ENCODE measurements at regions not wholly inside any gene's neighbourhood (a gene's known extent, or its start where the extent isn't known, plus 50 kb on each side); places are given as distances from the start of the nearest gene placed in this dataset.

DNA sequence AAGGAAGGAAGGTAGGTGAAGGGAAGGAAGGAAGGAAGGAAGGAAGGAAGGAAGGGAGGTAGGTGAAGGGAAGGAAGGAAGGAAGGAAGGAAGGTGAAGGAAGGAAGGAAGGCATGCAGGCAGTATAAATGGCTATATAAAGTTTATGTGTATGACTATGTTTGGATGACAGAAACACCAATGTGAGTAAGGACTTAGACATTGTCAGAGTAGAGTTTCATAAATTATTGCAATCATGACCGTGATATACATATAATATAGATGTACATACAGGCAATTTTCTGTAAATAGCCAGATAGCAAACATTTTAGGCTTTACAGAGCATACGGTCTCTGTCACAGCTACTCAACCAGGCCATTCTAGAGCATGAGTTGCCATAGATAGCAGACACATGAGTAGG, 133.8 kb upstream of the AKR1E2 start:
- Histone ChIP-seq H3K27me3 (ENCODE audit: insufficient read depth, poor library complexity, severe bottlenecking) (no peaks in the 10 kb centered on the region), H3K36me3 (ENCODE audit: low read depth) (no peaks in the 10 kb centered on the region), H3K4me3 (ENCODE audit: severe bottlenecking) (no peak overlapping the region), H3K27ac (ENCODE audit: poor library complexity, severe bottlenecking) (peak overlapping the region; percentile 63), H3K9me3 (ENCODE audit: severe bottlenecking) (no peaks in the 10 kb centered on the region), H3K4me1 (ENCODE audit: insufficient read depth, poor library complexity, severe bottlenecking) (peaks cover 15% of the 10 kb centered on the region)
- DNase-seq (ENCODE audit: low spot score) (no peak), ATAC-seq (ENCODE audit: low read depth) (no peak)
- TF ChIP-seq, protein P1, sequence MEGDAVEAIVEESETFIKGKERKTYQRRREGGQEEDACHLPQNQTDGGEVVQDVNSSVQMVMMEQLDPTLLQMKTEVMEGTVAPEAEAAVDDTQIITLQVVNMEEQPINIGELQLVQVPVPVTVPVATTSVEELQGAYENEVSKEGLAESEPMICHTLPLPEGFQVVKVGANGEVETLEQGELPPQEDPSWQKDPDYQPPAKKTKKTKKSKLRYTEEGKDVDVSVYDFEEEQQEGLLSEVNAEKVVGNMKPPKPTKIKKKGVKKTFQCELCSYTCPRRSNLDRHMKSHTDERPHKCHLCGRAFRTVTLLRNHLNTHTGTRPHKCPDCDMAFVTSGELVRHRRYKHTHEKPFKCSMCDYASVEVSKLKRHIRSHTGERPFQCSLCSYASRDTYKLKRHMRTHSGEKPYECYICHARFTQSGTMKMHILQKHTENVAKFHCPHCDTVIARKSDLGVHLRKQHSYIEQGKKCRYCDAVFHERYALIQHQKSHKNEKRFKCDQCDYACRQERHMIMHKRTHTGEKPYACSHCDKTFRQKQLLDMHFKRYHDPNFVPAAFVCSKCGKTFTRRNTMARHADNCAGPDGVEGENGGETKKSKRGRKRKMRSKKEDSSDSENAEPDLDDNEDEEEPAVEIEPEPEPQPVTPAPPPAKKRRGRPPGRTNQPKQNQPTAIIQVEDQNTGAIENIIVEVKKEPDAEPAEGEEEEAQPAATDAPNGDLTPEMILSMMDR (IDR thresholded peaks at IDR 0.05; ENCODE audit: poor library complexity, severe bottlenecking) = no peak

DNA sequence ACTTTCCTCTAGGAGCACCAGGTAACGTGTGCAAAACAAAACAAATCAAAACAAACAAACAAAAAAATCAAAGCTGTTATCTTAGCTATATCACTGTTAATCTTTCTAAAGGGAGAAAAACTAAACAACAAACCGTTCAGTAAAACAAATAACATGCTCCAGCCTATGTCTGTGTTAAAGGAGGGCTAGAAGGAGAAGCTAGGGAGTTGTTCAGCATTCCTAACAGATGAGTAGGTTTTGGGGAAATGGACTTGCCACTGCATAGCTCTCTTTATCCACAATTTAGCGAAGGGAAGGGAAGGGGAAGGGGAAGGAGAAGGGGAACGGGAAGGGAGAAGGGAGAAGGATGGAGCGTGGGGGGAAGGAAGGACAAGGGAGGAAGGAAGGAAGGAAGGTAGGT, 134.2 kb upstream of the AKR1E2 start:
- TF ChIP-seq, protein P1 (IDR thresholded peaks at IDR 0.05; ENCODE audit: poor library complexity, severe bottlenecking) = no peak
- Histone ChIP-seq H3K4me1 (ENCODE audit: insufficient read depth, poor library complexity, severe bottlenecking) (peaks cover 19% of the 10 kb centered on the region), H3K27me3 (ENCODE audit: insufficient read depth, poor library complexity, severe bottlenecking) (no peaks in the 10 kb centered on the region), H3K27ac (ENCODE audit: poor library complexity, severe bottlenecking) (peak overlapping the region; percentile 63), H3K4me3 (ENCODE audit: severe bottlenecking) (no peak overlapping the region), H3K36me3 (ENCODE audit: low read depth) (no peaks in the 10 kb centered on the region), H3K9me3 (ENCODE audit: severe bottlenecking) (no peaks in the 10 kb centered on the region)
- DNase-seq (ENCODE audit: low spot score) (no peak), ATAC-seq (ENCODE audit: low read depth) (peak; percentile 92)

DNA sequence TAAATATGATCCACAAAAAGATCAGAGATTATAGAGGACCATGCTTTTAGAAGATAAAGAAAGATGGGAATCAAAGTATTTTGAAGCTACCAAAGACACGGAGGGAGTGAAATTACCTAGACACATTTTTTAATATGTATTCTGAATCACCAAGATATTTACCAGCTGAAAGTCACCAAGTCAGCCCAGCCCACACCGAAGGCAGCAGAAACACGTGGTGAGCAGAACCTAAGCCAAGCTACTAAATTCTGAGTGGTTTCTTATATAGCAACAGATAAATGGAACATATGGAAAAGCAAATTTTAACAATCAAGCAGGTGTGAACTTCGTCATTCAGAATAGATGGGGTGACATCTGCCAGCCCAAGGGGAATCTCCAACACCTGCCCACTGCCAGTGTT, 134.7 kb upstream of the AKR1E2 start:
- no peaks in the 10 kb centered on the region for H3K9me3 ChIP-seq (ENCODE audit: severe bottlenecking)
- H3K27me3 ChIP-seq (ENCODE audit: insufficient read depth, poor library complexity, severe bottlenecking) = no peaks in the 10 kb centered on the region
- TF ChIP-seq, protein P1 (IDR thresholded peaks at IDR 0.05; ENCODE audit: poor library complexity, severe bottlenecking) = no peak
- H3K4me3 ChIP-seq (ENCODE audit: severe bottlenecking) = no peak overlapping the region
- ATAC-seq (ENCODE audit: low read depth) = no peak
- no peaks in the 10 kb centered on the region for H3K36me3 ChIP-seq (ENCODE audit: low read depth)
- H3K4me1 ChIP-seq (ENCODE audit: insufficient read depth, poor library complexity, severe bottlenecking) = peaks cover 22% of the 10 kb centered on the region
- peak overlapping the region; percentile 63 for H3K27ac ChIP-seq (ENCODE audit: poor library complexity, severe bottlenecking)
- DNase-seq (ENCODE audit: low spot score) = no peak

DNA sequence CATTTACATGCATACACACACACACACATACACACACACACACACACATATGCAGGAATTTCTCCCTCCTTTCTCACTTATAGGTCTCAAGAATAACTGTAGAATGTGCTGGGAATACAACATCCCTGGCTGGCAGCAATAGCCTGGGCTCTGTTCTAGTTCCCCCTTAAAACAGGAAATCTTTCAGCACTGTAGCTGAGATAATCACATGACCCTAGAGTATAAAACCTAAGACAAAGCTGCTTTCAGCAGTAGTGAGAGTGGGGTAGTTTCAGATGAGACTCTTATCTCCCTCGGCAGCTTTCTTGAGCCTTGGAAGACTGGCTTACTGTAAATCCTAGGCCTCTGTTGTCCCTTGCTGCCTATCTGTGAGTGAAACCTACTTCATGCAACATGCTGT, 137.4 kb upstream of the AKR1E2 start:
- no peak for DNase-seq (ENCODE audit: low spot score)
- Histone ChIP-seq H3K27me3 (ENCODE audit: insufficient read depth, poor library complexity, severe bottlenecking) (no peaks in the 10 kb centered on the region), H3K4me3 (ENCODE audit: severe bottlenecking) (no peak overlapping the region), H3K36me3 (ENCODE audit: low read depth) (no peaks in the 10 kb centered on the region), H3K4me1 (ENCODE audit: insufficient read depth, poor library complexity, severe bottlenecking) (peaks cover 35% of the 10 kb centered on the region), H3K9me3 (ENCODE audit: severe bottlenecking) (no peaks in the 10 kb centered on the region), H3K27ac (ENCODE audit: poor library complexity, severe bottlenecking) (peak overlapping the region; percentile 97)
- TF ChIP-seq, protein P1 (IDR thresholded peaks at IDR 0.05; ENCODE audit: poor library complexity, severe bottlenecking) = no peak
- no peak for ATAC-seq (ENCODE audit: low read depth)

DNA sequence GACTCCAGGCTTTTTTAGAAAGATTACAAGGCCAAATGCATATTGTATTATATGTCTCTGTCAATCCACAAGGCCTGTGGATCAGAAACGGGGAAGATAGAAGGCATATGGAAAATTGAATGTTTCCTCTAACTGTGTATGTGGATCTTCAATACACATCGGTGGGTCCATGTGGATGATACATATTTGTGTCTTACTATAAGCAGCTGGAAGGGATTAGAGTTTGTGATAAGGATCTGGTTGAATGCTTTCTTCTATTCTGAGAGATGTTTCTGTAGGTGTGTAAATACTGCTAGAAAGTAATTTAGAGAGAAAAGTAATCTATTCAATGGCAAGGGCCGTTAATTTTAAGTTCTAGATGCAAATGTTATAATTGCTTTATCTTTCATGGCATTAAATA, 137.8 kb upstream of the AKR1E2 start:
- TF ChIP-seq, protein P1 (IDR thresholded peaks at IDR 0.05; ENCODE audit: poor library complexity, severe bottlenecking) = no peak
- no peaks in the 10 kb centered on the region for H3K27me3 ChIP-seq (ENCODE audit: insufficient read depth, poor library complexity, severe bottlenecking)
- H3K4me1 ChIP-seq (ENCODE audit: insufficient read depth, poor library complexity, severe bottlenecking) = peaks cover 35% of the 10 kb centered on the region
- no peak overlapping the region for H3K4me3 ChIP-seq (ENCODE audit: severe bottlenecking)
- H3K9me3 ChIP-seq (ENCODE audit: severe bottlenecking) = no peaks in the 10 kb centered on the region
- ATAC-seq (ENCODE audit: low read depth) = no peak
- peak overlapping the region; percentile 97 for H3K27ac ChIP-seq (ENCODE audit: poor library complexity, severe bottlenecking)
- H3K36me3 ChIP-seq (ENCODE audit: low read depth) = no peaks in the 10 kb centered on the region
- DNase-seq (ENCODE audit: low spot score) = no peak

All from RWPE2 (cell line).